GM12865 (cell line): ENCODE measurements at regions not wholly inside any gene's neighbourhood (a gene's known extent, or its start where the extent isn't known, plus 50 kb on each side); places are given as distances from the start of the nearest gene placed in this dataset.

ENCODE experiments used
- DNase-seq: peaks from one replicate; pipeline ENCODE4 v3.0.0; 2010; ENCODE audit warnings: low read depth
- H3K4me3 ChIP-seq: 2 replicates; pipeline ENCODE4 v1.5.1; 2011; ENCODE audit warnings: mild to moderate bottlenecking, low read depth, low read length, control low read depth
- TF ChIP-seq, protein P1 (sequence below): IDR thresholded peaks from 2 replicates; pipeline ENCODE4 v1.5.1; 2011; ENCODE audit warnings: low read length, control low read depth, low read depth, inconsistent platforms; ENCODE audit not compliant: insufficient read depth; ENCODE audit errors: missing control alignments

DNA sequence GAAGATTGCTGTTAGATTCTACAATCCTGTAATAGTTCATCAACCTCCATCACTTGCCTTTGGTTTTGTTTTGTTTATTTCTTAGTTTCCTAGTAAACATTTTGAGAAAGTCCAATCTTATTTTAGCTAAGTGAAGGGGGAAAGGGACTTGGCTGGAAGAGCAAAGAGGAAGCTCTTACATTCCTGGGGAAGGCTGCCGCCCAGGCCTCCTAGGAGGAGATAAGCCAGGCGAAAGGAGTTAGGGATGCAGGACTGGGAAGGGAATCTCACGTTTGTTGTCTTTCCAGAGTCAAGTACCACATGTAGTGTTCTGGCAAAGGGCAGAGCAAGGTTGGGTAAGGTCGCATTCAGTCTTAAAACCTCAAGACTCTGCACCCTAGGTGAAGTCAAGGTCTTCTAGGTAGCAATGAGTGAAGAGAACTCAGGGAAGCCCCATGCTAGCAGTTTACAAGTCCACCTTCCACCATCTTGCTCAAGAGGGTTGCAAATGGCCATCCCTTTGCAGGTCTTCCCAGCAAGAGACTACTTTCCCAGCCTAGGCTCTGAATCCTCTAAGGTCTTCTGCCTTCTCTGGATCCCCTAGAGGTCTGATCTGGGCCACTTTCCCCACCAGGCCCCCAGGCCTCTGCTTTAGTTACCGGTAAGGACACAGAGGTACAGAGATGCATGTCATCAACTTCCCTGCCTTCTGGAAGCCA, 320.7 kb downstream of the CYP26B1 start:
- H3K4me3 ChIP-seq, result no peak overlapping the region
- DNase-seq, result no peak
- TF ChIP-seq, protein P1, sequence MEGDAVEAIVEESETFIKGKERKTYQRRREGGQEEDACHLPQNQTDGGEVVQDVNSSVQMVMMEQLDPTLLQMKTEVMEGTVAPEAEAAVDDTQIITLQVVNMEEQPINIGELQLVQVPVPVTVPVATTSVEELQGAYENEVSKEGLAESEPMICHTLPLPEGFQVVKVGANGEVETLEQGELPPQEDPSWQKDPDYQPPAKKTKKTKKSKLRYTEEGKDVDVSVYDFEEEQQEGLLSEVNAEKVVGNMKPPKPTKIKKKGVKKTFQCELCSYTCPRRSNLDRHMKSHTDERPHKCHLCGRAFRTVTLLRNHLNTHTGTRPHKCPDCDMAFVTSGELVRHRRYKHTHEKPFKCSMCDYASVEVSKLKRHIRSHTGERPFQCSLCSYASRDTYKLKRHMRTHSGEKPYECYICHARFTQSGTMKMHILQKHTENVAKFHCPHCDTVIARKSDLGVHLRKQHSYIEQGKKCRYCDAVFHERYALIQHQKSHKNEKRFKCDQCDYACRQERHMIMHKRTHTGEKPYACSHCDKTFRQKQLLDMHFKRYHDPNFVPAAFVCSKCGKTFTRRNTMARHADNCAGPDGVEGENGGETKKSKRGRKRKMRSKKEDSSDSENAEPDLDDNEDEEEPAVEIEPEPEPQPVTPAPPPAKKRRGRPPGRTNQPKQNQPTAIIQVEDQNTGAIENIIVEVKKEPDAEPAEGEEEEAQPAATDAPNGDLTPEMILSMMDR, result no peak

DNA sequence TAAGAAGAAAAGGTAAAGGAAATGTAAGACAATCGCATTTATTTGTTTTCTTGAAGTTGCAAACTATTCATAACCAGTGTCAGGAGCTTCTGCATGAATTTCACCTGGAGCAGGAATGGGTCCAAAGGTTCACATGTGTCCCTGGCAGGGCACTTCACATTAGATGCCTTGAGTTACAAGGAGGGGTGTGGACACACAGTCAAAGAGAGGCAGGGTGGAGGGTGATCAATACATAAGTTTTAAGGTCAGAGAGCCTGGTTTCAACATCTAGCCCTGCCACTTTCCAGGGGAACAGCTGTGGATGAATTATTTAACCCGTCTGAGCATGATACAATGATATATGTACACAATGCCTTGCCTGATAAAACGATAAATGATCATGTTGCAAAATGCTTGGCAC, 321.4 kb downstream of the CYP26B1 start:
- H3K4me3 ChIP-seq, result no peak overlapping the region
- DNase-seq, result no peak
- TF ChIP-seq, protein P1, result no peak

DNA sequence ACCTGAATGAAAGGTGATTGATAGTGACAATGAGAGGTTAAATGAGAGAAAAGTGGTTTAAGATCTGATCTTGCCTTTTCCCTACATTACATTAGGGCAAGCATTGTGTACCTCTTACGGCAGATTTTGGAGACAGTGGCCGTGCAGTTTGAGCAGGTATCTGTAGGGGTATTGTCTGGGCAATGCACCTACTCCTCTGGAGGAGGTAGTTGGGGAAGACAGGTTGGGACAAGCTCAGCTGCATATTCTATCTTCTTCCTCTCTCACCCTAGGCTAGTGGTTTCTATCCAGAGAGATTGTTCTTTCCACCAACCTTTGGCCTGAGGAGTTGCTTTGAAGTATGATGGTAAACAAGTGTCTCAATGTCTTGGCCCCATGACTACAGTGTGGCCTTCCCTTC, 323.2 kb downstream of the CYP26B1 start:
- no peak for DNase-seq
- TF ChIP-seq, protein P1, result no peak
- no peak overlapping the region for H3K4me3 ChIP-seq

DNA sequence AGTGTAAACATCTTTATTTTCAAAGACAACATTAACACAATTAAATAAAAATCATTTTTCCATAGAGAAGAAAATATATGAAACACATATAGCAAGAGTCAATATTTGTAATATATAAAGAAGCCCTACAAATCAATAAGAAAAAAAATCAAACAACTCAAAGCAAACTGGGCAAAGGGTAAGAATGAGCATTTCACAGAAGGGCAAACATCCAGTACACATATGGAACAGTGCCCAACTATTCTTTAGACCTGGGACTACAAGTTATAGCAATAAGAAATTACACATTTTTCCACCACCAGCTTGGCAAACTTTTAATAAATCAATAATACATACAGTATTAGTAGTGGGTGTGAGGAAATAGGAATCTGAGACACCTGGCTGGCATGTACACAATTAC, 324.1 kb downstream of the CYP26B1 start:
- H3K4me3 ChIP-seq, result no peak overlapping the region
- TF ChIP-seq, protein P1, result no peak
- DNase-seq, result no peak

DNA sequence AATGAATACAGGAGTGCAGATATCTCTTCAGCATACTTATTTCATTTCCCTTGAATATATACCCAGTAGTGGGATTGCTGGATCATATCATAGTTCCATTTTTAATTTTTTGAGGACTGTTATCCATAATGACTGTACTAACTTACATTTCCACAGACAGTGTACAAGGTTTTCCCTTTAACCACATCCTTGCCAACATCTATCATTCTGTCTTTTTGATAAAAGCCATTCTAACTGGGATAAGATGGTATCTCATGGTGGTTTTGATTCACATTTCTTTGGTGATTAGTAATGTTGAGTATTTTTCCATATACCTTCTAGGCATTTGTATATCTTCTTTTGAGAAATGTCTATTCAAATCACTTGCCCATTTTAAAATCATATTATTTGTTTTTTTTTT, 325.2 kb downstream of the CYP26B1 start:
- no peak for DNase-seq
- H3K4me3 ChIP-seq, result no peak overlapping the region
- TF ChIP-seq, protein P1, result no peak

DNA sequence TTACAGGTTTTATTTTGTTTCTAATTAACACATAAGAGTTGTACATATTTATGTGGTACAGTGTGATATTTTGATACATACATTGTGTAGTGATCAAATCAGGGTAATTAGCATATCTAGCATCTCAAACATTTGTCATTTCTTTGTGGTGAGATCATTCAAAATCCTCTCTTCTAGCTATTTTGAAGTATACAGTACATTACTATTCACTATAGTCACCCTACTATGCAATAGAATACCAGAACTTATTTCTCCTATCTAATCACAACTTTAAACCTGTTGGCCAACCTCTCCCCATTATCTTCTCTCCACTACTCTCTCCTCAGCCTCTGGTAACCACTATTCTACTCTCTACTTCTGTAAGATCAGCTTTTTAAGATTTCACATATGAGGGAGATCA, 325.8 kb downstream of the CYP26B1 start:
- H3K4me3 ChIP-seq, result no peak overlapping the region
- TF ChIP-seq, protein P1, result no peak
- DNase-seq, result no peak

DNA sequence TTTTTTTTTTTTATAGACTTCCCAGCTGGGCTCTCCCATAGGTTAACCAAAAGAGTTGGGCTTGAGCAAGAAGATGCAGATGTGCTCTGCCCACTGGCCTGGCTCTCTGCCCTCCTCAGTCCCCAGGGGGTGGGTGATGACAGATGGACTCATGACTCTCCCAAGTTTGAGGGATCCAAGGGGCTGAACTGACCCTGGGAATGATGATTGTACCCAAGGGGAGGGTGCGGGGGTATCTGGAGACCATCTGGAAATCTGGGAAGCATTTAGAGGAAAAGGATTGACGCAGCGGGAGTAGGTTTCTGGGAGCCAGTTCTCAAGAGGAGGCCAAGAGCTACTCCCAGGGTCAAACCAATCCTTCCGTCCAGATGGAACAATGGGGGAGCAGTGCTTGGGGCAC, 330.8 kb downstream of the CYP26B1 start:
- H3K4me3 ChIP-seq, result no peak overlapping the region
- DNase-seq, result no peak
- TF ChIP-seq, protein P1, result no peak
